GM19452 (cell line): ENCODE measurements at regions not wholly inside any gene's neighbourhood (a gene's known extent, or its start where the extent isn't known, plus 50 kb on each side); places are given as distances from the start of the nearest gene placed in this dataset.
"Not testable (repeated sequence)": the region's sequence is repeated elsewhere in the genome, so short reads cannot be mapped to it uniquely, and the experiment has no call there.

Experiments
- ATAC-seq: cut with Tn5 transposase; IDR thresholded peaks from one replicate; pipeline ENCODE4 v1.9.1; 2021; ENCODE audit not compliant: unreplicated experiment

- no peak for ATAC-seq
Observed at GRCh38 chr12:69179786-69180185, 59.6 kb upstream of the CPSF6 start.

DNA sequence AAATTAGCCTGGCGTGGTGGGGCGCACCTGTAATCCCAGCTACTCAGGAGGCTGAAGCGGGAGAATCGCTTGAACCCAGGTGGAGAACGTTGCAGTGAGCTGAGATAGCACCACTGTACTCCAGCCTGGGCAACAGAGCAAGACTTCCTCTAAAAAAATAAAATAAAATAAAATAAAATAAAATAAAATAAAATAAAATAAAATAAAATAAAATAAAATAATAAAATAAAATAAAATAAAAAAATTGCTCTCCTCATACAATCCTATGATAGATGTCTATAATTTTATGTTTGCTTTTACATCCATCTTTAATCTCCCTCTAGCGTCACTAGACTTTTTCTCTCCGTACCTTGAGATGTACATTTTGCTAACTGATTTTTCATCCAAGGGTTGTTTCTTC, 51.8 kb upstream of the CPSF6 start:
- not testable (repeated sequence) for ATAC-seq

- no peak for ATAC-seq
Observed at GRCh38 chr12:69189378-69189978, 49.9 kb upstream of the CPSF6 start.
